ENCODE measurements at regions not wholly inside any gene's neighbourhood (a gene's known extent, or its start where the extent isn't known, plus 50 kb on each side); places are given as distances from the start of the nearest gene placed in this dataset.
"Not testable (repeated sequence)": the region's sequence is repeated elsewhere in the genome, so short reads cannot be mapped to it uniquely, and the experiment has no call there.

- Histone ChIP-seq H3K27me3 (ENCODE audit: control insufficient read depth, insufficient read depth, low read length) (peaks cover 2% of the 10 kb centered on the region), H3K4me1 (ENCODE audit: control insufficient read depth, insufficient read depth, low read length) (no peaks in the 10 kb centered on the region), H3K4me3 (ENCODE audit: low read depth, low read length) (no peak overlapping the region), H3K36me3 (ENCODE audit: control insufficient read depth, insufficient read depth, low read length) (no peaks in the 10 kb centered on the region), H3K9me3 (ENCODE audit: control insufficient read depth, insufficient read depth, low read length) (peaks cover 3% of the 10 kb centered on the region), H3K9ac (ENCODE audit: low read depth, low read length) (no peak overlapping the region)
Measured at GRCh38 chr3:194254040-194254439, 97.1 kb downstream of the CPN2 start.

GRCh38 chr3:194255252-194256039 lies 95.7 kb downstream of the CPN2 start:
- peaks cover 2% of the 10 kb centered on the region for H3K27me3 ChIP-seq (ENCODE audit: control insufficient read depth, insufficient read depth, low read length)
- H3K9ac ChIP-seq (ENCODE audit: low read depth, low read length) = no peak overlapping the region
- peaks cover 3% of the 10 kb centered on the region for H3K9me3 ChIP-seq (ENCODE audit: control insufficient read depth, insufficient read depth, low read length)
- H3K4me1 ChIP-seq (ENCODE audit: control insufficient read depth, insufficient read depth, low read length) = no peaks in the 10 kb centered on the region
- H3K36me3 ChIP-seq (ENCODE audit: control insufficient read depth, insufficient read depth, low read length) = no peaks in the 10 kb centered on the region
- H3K4me3 ChIP-seq (ENCODE audit: low read depth, low read length) = no peak overlapping the region

- Histone ChIP-seq H3K4me3 (ENCODE audit: low read depth, low read length) (no peak overlapping the region), H3K9ac (ENCODE audit: low read depth, low read length) (no peak overlapping the region), H3K27me3 (ENCODE audit: control insufficient read depth, insufficient read depth, low read length) (peaks cover 2% of the 10 kb centered on the region), H3K36me3 (ENCODE audit: control insufficient read depth, insufficient read depth, low read length) (no peaks in the 10 kb centered on the region), H3K9me3 (ENCODE audit: control insufficient read depth, insufficient read depth, low read length) (peaks cover 3% of the 10 kb centered on the region), H3K4me1 (ENCODE audit: control insufficient read depth, insufficient read depth, low read length) (no peaks in the 10 kb centered on the region)
Measured at GRCh38 chr3:194256040-194256945, 94.8 kb downstream of the CPN2 start.

GRCh38 chr3:194257151-194257621 lies 93.9 kb downstream of the CPN2 start:
- H3K27me3 ChIP-seq (ENCODE audit: control insufficient read depth, insufficient read depth, low read length) = peaks cover 2% of the 10 kb centered on the region
- peaks cover 3% of the 10 kb centered on the region for H3K9me3 ChIP-seq (ENCODE audit: control insufficient read depth, insufficient read depth, low read length)
- no peak overlapping the region for H3K9ac ChIP-seq (ENCODE audit: low read depth, low read length)
- no peaks in the 10 kb centered on the region for H3K4me1 ChIP-seq (ENCODE audit: control insufficient read depth, insufficient read depth, low read length)
- H3K4me3 ChIP-seq (ENCODE audit: low read depth, low read length) = no peak overlapping the region
- H3K36me3 ChIP-seq (ENCODE audit: control insufficient read depth, insufficient read depth, low read length) = no peaks in the 10 kb centered on the region

GRCh38 chr3:194257916-194258668 lies 93.0 kb downstream of the CPN2 start:
- Histone ChIP-seq H3K9ac (ENCODE audit: low read depth, low read length) (no peak overlapping the region), H3K4me1 (ENCODE audit: control insufficient read depth, insufficient read depth, low read length) (no peaks in the 10 kb centered on the region), H3K36me3 (ENCODE audit: control insufficient read depth, insufficient read depth, low read length) (no peaks in the 10 kb centered on the region), H3K9me3 (ENCODE audit: control insufficient read depth, insufficient read depth, low read length) (peaks cover 3% of the 10 kb centered on the region), H3K27me3 (ENCODE audit: control insufficient read depth, insufficient read depth, low read length) (no peaks in the 10 kb centered on the region), H3K4me3 (ENCODE audit: low read depth, low read length) (no peak overlapping the region)

- peaks cover 3% of the 10 kb centered on the region for H3K9me3 ChIP-seq (ENCODE audit: control insufficient read depth, insufficient read depth, low read length)
- H3K9ac ChIP-seq (ENCODE audit: low read depth, low read length) = no peak overlapping the region
- H3K36me3 ChIP-seq (ENCODE audit: control insufficient read depth, insufficient read depth, low read length) = no peaks in the 10 kb centered on the region
- H3K4me1 ChIP-seq (ENCODE audit: control insufficient read depth, insufficient read depth, low read length) = no peaks in the 10 kb centered on the region
- no peaks in the 10 kb centered on the region for H3K27me3 ChIP-seq (ENCODE audit: control insufficient read depth, insufficient read depth, low read length)
- no peak overlapping the region for H3K4me3 ChIP-seq (ENCODE audit: low read depth, low read length)
Measured at GRCh38 chr3:194259982-194260766, 91.0 kb downstream of the CPN2 start.

- Histone ChIP-seq H3K9ac (ENCODE audit: low read depth, low read length) (no peak overlapping the region), H3K27me3 (ENCODE audit: control insufficient read depth, insufficient read depth, low read length) (no peaks in the 10 kb centered on the region), H3K36me3 (ENCODE audit: control insufficient read depth, insufficient read depth, low read length) (no peaks in the 10 kb centered on the region), H3K4me1 (ENCODE audit: control insufficient read depth, insufficient read depth, low read length) (no peaks in the 10 kb centered on the region), H3K4me3 (ENCODE audit: low read depth, low read length) (no peak overlapping the region), H3K9me3 (ENCODE audit: control insufficient read depth, insufficient read depth, low read length) (peaks cover 3% of the 10 kb centered on the region)
Measured at GRCh38 chr3:194261581-194262063, 89.5 kb downstream of the CPN2 start.

GRCh38 chr3:194262176-194262924 lies 88.8 kb downstream of the CPN2 start:
- Histone ChIP-seq H3K4me3 (ENCODE audit: low read depth, low read length) (no peak overlapping the region), H3K9ac (ENCODE audit: low read depth, low read length) (no peak overlapping the region), H3K27me3 (ENCODE audit: control insufficient read depth, insufficient read depth, low read length) (no peaks in the 10 kb centered on the region), H3K9me3 (ENCODE audit: control insufficient read depth, insufficient read depth, low read length) (peaks cover 3% of the 10 kb centered on the region), H3K4me1 (ENCODE audit: control insufficient read depth, insufficient read depth, low read length) (no peaks in the 10 kb centered on the region), H3K36me3 (ENCODE audit: control insufficient read depth, insufficient read depth, low read length) (no peaks in the 10 kb centered on the region)

- H3K4me1 ChIP-seq (ENCODE audit: control insufficient read depth, insufficient read depth, low read length) = peaks cover 2% of the 10 kb centered on the region
- no peak overlapping the region for H3K4me3 ChIP-seq (ENCODE audit: low read depth, low read length)
- peaks cover 3% of the 10 kb centered on the region for H3K9me3 ChIP-seq (ENCODE audit: control insufficient read depth, insufficient read depth, low read length)
- no peaks in the 10 kb centered on the region for H3K36me3 ChIP-seq (ENCODE audit: control insufficient read depth, insufficient read depth, low read length)
- no peaks in the 10 kb centered on the region for H3K27me3 ChIP-seq (ENCODE audit: control insufficient read depth, insufficient read depth, low read length)
- H3K9ac ChIP-seq (ENCODE audit: low read depth, low read length) = no peak overlapping the region
Measured at GRCh38 chr3:194262925-194263305, 88.2 kb downstream of the CPN2 start.

GRCh38 chr3:194264631-194265504 lies 86.3 kb downstream of the CPN2 start:
- not testable (repeated sequence) for H3K4me3 ChIP-seq (ENCODE audit: low read depth, low read length); H3K4me1 ChIP-seq (ENCODE audit: control insufficient read depth, insufficient read depth, low read length); H3K27me3 ChIP-seq (ENCODE audit: control insufficient read depth, insufficient read depth, low read length)

More at GRCh38 chr3:194264631-194265504, 86.3 kb downstream of the CPN2 start:
- H3K36me3 ChIP-seq (ENCODE audit: control insufficient read depth, insufficient read depth, low read length); H3K9me3 ChIP-seq (ENCODE audit: control insufficient read depth, insufficient read depth, low read length); H3K9ac ChIP-seq (ENCODE audit: low read depth, low read length): not testable (repeated sequence)
